ENCODE measurements at regions not wholly inside any gene's neighbourhood (a gene's known extent, or its start where the extent isn't known, plus 50 kb on each side); places are given as distances from the start of the nearest gene placed in this dataset.

- Histone ChIP-seq H3K27me3 (no peaks in the 10 kb centered on the region), H3K4me3 (no peak overlapping the region), H3K9me3 (no peaks in the 10 kb centered on the region), H3K36me3 (no peaks in the 10 kb centered on the region), H3K27ac (no peak overlapping the region), H3K4me1 (no peaks in the 10 kb centered on the region)
- TF ChIP-seq EP300 (IDR thresholded peaks at IDR 0.05) (no peak), CTCF (IDR thresholded peaks at IDR 0.05) (no peak), POLR2AphosphoS5 (IDR thresholded peaks at IDR 0.05) (no peak), POLR2A (IDR thresholded peaks at IDR 0.05) (no peak)
- intact Hi-C loops (cut with DNase I) = no loop called here
- 92% methylated on average over 22 of the region's 22 CpGs for WGBS, 2 donors
- no peak for DNase-seq
Measured at GRCh38 chr2:51581636-51582267, 549.8 kb upstream of the NRXN1 start.

- no peaks in the 10 kb centered on the region for H3K36me3 ChIP-seq
- no peaks in the 10 kb centered on the region for H3K27me3 ChIP-seq
- no peaks in the 10 kb centered on the region for H3K4me1 ChIP-seq
- H3K27ac ChIP-seq = no peak overlapping the region
- H3K9me3 ChIP-seq = no peaks in the 10 kb centered on the region
- no peak overlapping the region for H3K4me3 ChIP-seq
- TF ChIP-seq CTCF (IDR thresholded peaks at IDR 0.05) = no peak
- no peak for TF ChIP-seq POLR2AphosphoS5 (IDR thresholded peaks at IDR 0.05)
- WGBS, 2 donors = 86 to 91% methylated on average over 1 of the region's 1 CpG
- intact Hi-C loops (cut with DNase I) = no loop called here
- DNase-seq = no peak
Measured at GRCh38 chr2:51579412-51579811, 547.5 kb upstream of the NRXN1 start.

GRCh38 chr2:51575181-51575580 is 543.2 kb upstream of the NRXN1 start:
- 67 to 71% methylated on average over 1 of the region's 1 CpG for WGBS, 2 donors
- intact Hi-C loops (cut with DNase I) = no loop called here
- DNase-seq = no peak

GRCh38 chr2:51559026-51559425 is 527.1 kb upstream of the NRXN1 start:
- DNase-seq = no peak
- Histone ChIP-seq H3K36me3 (no peaks in the 10 kb centered on the region), H3K27me3 (no peaks in the 10 kb centered on the region), H3K4me3 (no peak overlapping the region), H3K27ac (no peak overlapping the region), H3K4me1 (no peaks in the 10 kb centered on the region), H3K9me3 (no peaks in the 10 kb centered on the region)
- intact Hi-C loops (cut with DNase I) = no loop called here
- TF ChIP-seq EP300 (IDR thresholded peaks at IDR 0.05) (no peak), CTCF (IDR thresholded peaks at IDR 0.05) (no peak), POLR2A (IDR thresholded peaks at IDR 0.05) (no peak), POLR2AphosphoS5 (IDR thresholded peaks at IDR 0.05) (no peak)

More at GRCh38 chr2:51575181-51575580, 543.2 kb upstream of the NRXN1 start:
- Histone ChIP-seq H3K27ac (no peak overlapping the region), H3K36me3 (no peaks in the 10 kb centered on the region), H3K4me3 (no peak overlapping the region), H3K9me3 (no peaks in the 10 kb centered on the region), H3K4me1 (no peaks in the 10 kb centered on the region), H3K27me3 (no peaks in the 10 kb centered on the region)
- no peak for TF ChIP-seq EP300 (IDR thresholded peaks at IDR 0.05)
- TF ChIP-seq CTCF (IDR thresholded peaks at IDR 0.05) = no peak
- TF ChIP-seq POLR2A (IDR thresholded peaks at IDR 0.05) = no peak
- TF ChIP-seq POLR2AphosphoS5 (IDR thresholded peaks at IDR 0.05) = no peak

- WGBS, 2 donors = 86 to 92% methylated on average over 2 of the region's 2 CpGs
- intact Hi-C loops (cut with DNase I) = no loop called here
Measured at GRCh38 chr2:51553476-51553875, 521.5 kb upstream of the NRXN1 start.

More at GRCh38 chr2:51553476-51553875, 521.5 kb upstream of the NRXN1 start:
- no peaks in the 10 kb centered on the region for H3K27me3 ChIP-seq
- no peak overlapping the region for H3K4me3 ChIP-seq
- H3K9me3 ChIP-seq = no peaks in the 10 kb centered on the region
- TF ChIP-seq EP300 (IDR thresholded peaks at IDR 0.05) (no peak), POLR2A (IDR thresholded peaks at IDR 0.05) (no peak), POLR2AphosphoS5 (IDR thresholded peaks at IDR 0.05) (no peak), CTCF (IDR thresholded peaks at IDR 0.05) (no peak)
- DNase-seq = no peak
- H3K27ac ChIP-seq = no peak overlapping the region
- H3K36me3 ChIP-seq = no peaks in the 10 kb centered on the region
- no peaks in the 10 kb centered on the region for H3K4me1 ChIP-seq

Measured in sigmoid colon (tissue), 6 donors.